Neural progenitor cell (in vitro differentiated cells): ENCODE measurements at regions not wholly inside any gene's neighbourhood (a gene's known extent, or its start where the extent isn't known, plus 50 kb on each side); places are given as distances from the start of the nearest gene placed in this dataset.

Experiments
- DNase-seq: peaks from one replicate; pipeline ENCODE4 v3.0.0-alpha.2; 2016; ENCODE audit warnings: low spot score
- H2AFZ ChIP-seq: fragments of 200-600 bp; sonication (generic); replicated peaks from 2 replicates; pipeline ENCODE4 v1.6.1; 2016; ENCODE audit warnings: antibody characterized with exemption
- H3F3A ChIP-seq: fragments of 200-600 bp; sonication (generic); 2 replicates; pipeline ENCODE4 v1.6.1; 2016; ENCODE audit warnings: antibody characterized with exemption, low read depth
- H3K27ac ChIP-seq: fragments of 200-600 bp; sonication (generic); 2 replicates; pipeline ENCODE4 v1.5.1; 2016; ENCODE audit warnings: mild to moderate bottlenecking
- H3K27me3 ChIP-seq: fragments of 200-600 bp; sonication (generic); 2 replicates; pipeline ENCODE4 v1.6.1; 2016; ENCODE audit warnings: mild to moderate bottlenecking, moderate library complexity
- H3K36me3 ChIP-seq: fragments of 200-600 bp; sonication (generic); 2 replicates; pipeline ENCODE4 v1.5.1; 2016
- H3K4me1 ChIP-seq: fragments of 200-600 bp; sonication (generic); 2 replicates; pipeline ENCODE4 v1.6.1; 2016; ENCODE audit warnings: mixed run types
- H3K4me2 ChIP-seq: fragments of 200-600 bp; sonication (generic); 2 replicates; pipeline ENCODE4 v1.6.1; 2016
- H3K4me3 ChIP-seq: fragments of 200-600 bp; sonication (generic); 2 replicates; pipeline ENCODE4 v1.5.1; 2016
- H3K79me2 ChIP-seq: fragments of 200-600 bp; sonication (generic); 2 replicates; pipeline ENCODE4 v1.6.1; 2016; ENCODE audit warnings: low read depth
- H3K9ac ChIP-seq: fragments of 200-600 bp; sonication (generic); 2 replicates; pipeline ENCODE4 v1.6.1; 2016
- H3K9me3 ChIP-seq: fragments of 200-600 bp; sonication (generic); 2 replicates; pipeline ENCODE4 v1.5.1; 2016; ENCODE audit warnings: low read depth
- H4K20me1 ChIP-seq: fragments of 200-600 bp; sonication (generic); 2 replicates; pipeline ENCODE4 v1.6.1; 2016; ENCODE audit warnings: low read depth
- H3K27ac Mint-ChIP-seq: 3 replicates; pipeline ENCODE4 v1.8.0; 2021; ENCODE audit warnings: mixed read lengths
- H3K27me3 Mint-ChIP-seq: 2 replicates; pipeline ENCODE4 v1.8.0; 2022; ENCODE audit warnings: low read depth, mild to moderate bottlenecking, inconsistent platforms, moderate library complexity, mixed read lengths; ENCODE audit not compliant: insufficient read depth
- H3K36me3 Mint-ChIP-seq: 3 replicates; pipeline ENCODE4 v1.8.0; 2021; ENCODE audit warnings: mixed read lengths
- H3K4me1 Mint-ChIP-seq: 3 replicates; pipeline ENCODE4 v1.8.0; 2021; ENCODE audit warnings: mixed read lengths
- H3K4me3 Mint-ChIP-seq: 3 replicates; pipeline ENCODE4 v1.8.0; 2021; ENCODE audit warnings: mild to moderate bottlenecking, moderate library complexity, mixed read lengths
- H3K9me3 Mint-ChIP-seq: 3 replicates; pipeline ENCODE4 v1.8.0; 2020; ENCODE audit warnings: mixed read lengths
- CTCF ChIP-seq: fragments of 200-600 bp; sonication (generic); IDR thresholded peaks from 2 replicates; pipeline ENCODE4 v1.5.1; 2017; ENCODE audit warnings: antibody characterized with exemption, mild to moderate bottlenecking
- EZH2 ChIP-seq: fragments of 200-600 bp; sonication (generic); IDR thresholded peaks from 2 replicates; pipeline ENCODE4 v1.6.1; 2017; ENCODE audit warnings: antibody characterized with exemption, mild to moderate bottlenecking, moderate library complexity
- EZH2phosphoT487 ChIP-seq: fragments of 200-600 bp; sonication (generic); IDR thresholded peaks from 2 replicates; pipeline ENCODE4 v1.6.1; 2017; ENCODE audit warnings: antibody characterized with exemption

- no peak overlapping the region for H2AFZ ChIP-seq
- DNase-seq = peak; percentile 7
- H3K4me1 Mint-ChIP-seq = peaks cover 2% of the 10 kb centered on the region
Measured at GRCh38 chr11:101321222-101321621, 191.6 kb upstream of the PGR start.

GRCh38 chr11:101306721-101307120, 177.1 kb upstream of the PGR start:
- no peaks in the 10 kb centered on the region for H4K20me1 ChIP-seq
- no peak for DNase-seq
- H2AFZ ChIP-seq = no peak overlapping the region
- H3K4me3 ChIP-seq = no peak overlapping the region
- no peaks in the 10 kb centered on the region for H3K9me3 ChIP-seq
- H3K4me1 ChIP-seq = no peaks in the 10 kb centered on the region
- peaks cover 2% of the 10 kb centered on the region for H3K27me3 Mint-ChIP-seq
- no peaks in the 10 kb centered on the region for H3K9me3 Mint-ChIP-seq
- H3K36me3 ChIP-seq = no peaks in the 10 kb centered on the region
- no peak overlapping the region for H3K4me3 Mint-ChIP-seq
- no peaks in the 10 kb centered on the region for H3K4me1 Mint-ChIP-seq
- TF ChIP-seq CTCF (no peak), EZH2 (no peak), EZH2phosphoT487 (no peak)
- no peaks in the 10 kb centered on the region for H3K27me3 ChIP-seq
- no peak overlapping the region for H3K27ac Mint-ChIP-seq
- no peaks in the 10 kb centered on the region for H3F3A ChIP-seq
- H3K79me2 ChIP-seq = no peaks in the 10 kb centered on the region
- H3K4me2 ChIP-seq = no peak overlapping the region
- no peaks in the 10 kb centered on the region for H3K36me3 Mint-ChIP-seq
- H3K9ac ChIP-seq = no peak overlapping the region
- no peak overlapping the region for H3K27ac ChIP-seq

More at GRCh38 chr11:101321222-101321621, 191.6 kb upstream of the PGR start:
- Mint-ChIP-seq H3K36me3 (no peaks in the 10 kb centered on the region), H3K27me3 (peaks cover 2% of the 10 kb centered on the region), H3K4me3 (no peak overlapping the region), H3K27ac (no peak overlapping the region), H3K9me3 (peaks cover 5% of the 10 kb centered on the region)
- no peaks in the 10 kb centered on the region for H3K36me3 ChIP-seq
- no peaks in the 10 kb centered on the region for H3K27me3 ChIP-seq
- no peaks in the 10 kb centered on the region for H3K4me1 ChIP-seq
- peak; percentile 28 for TF ChIP-seq CTCF
- TF ChIP-seq EZH2phosphoT487 = no peak
- TF ChIP-seq EZH2 = no peak
- H3K9ac ChIP-seq = no peak overlapping the region
- H3F3A ChIP-seq = no peaks in the 10 kb centered on the region
- no peak overlapping the region for H3K4me2 ChIP-seq
- no peaks in the 10 kb centered on the region for H3K79me2 ChIP-seq
- H3K27ac ChIP-seq = no peak overlapping the region
- H3K4me3 ChIP-seq = no peak overlapping the region
- H4K20me1 ChIP-seq = no peaks in the 10 kb centered on the region
- no peaks in the 10 kb centered on the region for H3K9me3 ChIP-seq

- H3K79me2 ChIP-seq = no peaks in the 10 kb centered on the region
- no peak for DNase-seq
- no peak overlapping the region for H3K27ac ChIP-seq
- no peaks in the 10 kb centered on the region for H3F3A ChIP-seq
- H2AFZ ChIP-seq = no peak overlapping the region
- no peaks in the 10 kb centered on the region for H3K27me3 ChIP-seq
- no peaks in the 10 kb centered on the region for H3K4me1 Mint-ChIP-seq
- H3K9me3 ChIP-seq = no peaks in the 10 kb centered on the region
- no peaks in the 10 kb centered on the region for H3K9me3 Mint-ChIP-seq
- H3K27me3 Mint-ChIP-seq = peaks cover 2% of the 10 kb centered on the region
- no peak overlapping the region for H3K4me2 ChIP-seq
- no peaks in the 10 kb centered on the region for H3K4me1 ChIP-seq
- no peak overlapping the region for H3K4me3 ChIP-seq
- H4K20me1 ChIP-seq = no peaks in the 10 kb centered on the region
- TF ChIP-seq EZH2 (no peak), EZH2phosphoT487 (no peak), CTCF (no peak)
- no peak overlapping the region for H3K4me3 Mint-ChIP-seq
- no peaks in the 10 kb centered on the region for H3K36me3 Mint-ChIP-seq
- H3K9ac ChIP-seq = no peak overlapping the region
- no peaks in the 10 kb centered on the region for H3K36me3 ChIP-seq
- no peak overlapping the region for H3K27ac Mint-ChIP-seq
Measured at GRCh38 chr11:101305496-101305895, 175.9 kb upstream of the PGR start.

- Histone ChIP-seq H2AFZ (no peak overlapping the region), H3K27ac (no peak overlapping the region), H3K36me3 (no peaks in the 10 kb centered on the region), H4K20me1 (no peaks in the 10 kb centered on the region), H3K27me3 (no peaks in the 10 kb centered on the region), H3K9me3 (no peaks in the 10 kb centered on the region), H3K9ac (no peak overlapping the region), H3K4me3 (no peak overlapping the region), H3F3A (no peaks in the 10 kb centered on the region), H3K4me1 (no peaks in the 10 kb centered on the region), H3K79me2 (no peaks in the 10 kb centered on the region), H3K4me2 (no peak overlapping the region)
- Mint-ChIP-seq H3K36me3 (no peaks in the 10 kb centered on the region), H3K27ac (no peak overlapping the region), H3K9me3 (peaks cover 13% of the 10 kb centered on the region), H3K4me1 (no peaks in the 10 kb centered on the region), H3K4me3 (no peak overlapping the region), H3K27me3 (peaks cover 2% of the 10 kb centered on the region)
- TF ChIP-seq CTCF = no peak
- no peak for TF ChIP-seq EZH2
- TF ChIP-seq EZH2phosphoT487 = no peak
- no peak for DNase-seq
Measured at GRCh38 chr11:101299210-101299609, 169.6 kb upstream of the PGR start.
